SU-DHL-6 (cell line): ENCODE measurements at regions not wholly inside any gene's neighbourhood (a gene's known extent, or its start where the extent isn't known, plus 50 kb on each side); places are given as distances from the start of the nearest gene placed in this dataset.

ENCODE experiments used
- H2AFZ ChIP-seq: fragments of 200-600 bp; sonication (generic); 2 replicates; pipeline ENCODE4 v1.6.1; 2014; ENCODE audit warnings: low read depth, mild to moderate bottlenecking, moderate library complexity, mixed read lengths, antibody characterized with exemption, low read length; ENCODE audit not compliant: severe bottlenecking
- H3F3A ChIP-seq: fragments of 200-600 bp; shearing (Covaris generic); 2 replicates; pipeline ENCODE4 v1.6.0; 2016; ENCODE audit warnings: antibody characterized with exemption, mild to moderate bottlenecking; ENCODE audit not compliant: insufficient read depth
- H3K27ac ChIP-seq: fragments of 200-600 bp; sonication (generic); 2 replicates; pipeline ENCODE4 v1.5.1; 2016; ENCODE audit warnings: low read depth, mild to moderate bottlenecking, low read length, moderate library complexity, mixed read lengths
- H3K27me3 ChIP-seq: fragments of 200-600 bp; sonication (generic), shearing (Covaris generic); 2 replicates; pipeline ENCODE4 v1.6.0; 2014; ENCODE audit warnings: mild to moderate bottlenecking, low read length
- H3K36me3 ChIP-seq: fragments of 200-600 bp; sonication (generic); 2 replicates; pipeline ENCODE4 v1.6.1; 2014; ENCODE audit warnings: mild to moderate bottlenecking, low read length, mixed read lengths
- H3K4me2 ChIP-seq: fragments of 300-600, 200-600 bp; shearing (Covaris generic), sonication (generic); 2 replicates; pipeline ENCODE4 v1.6.0; 2014; ENCODE audit warnings: low read length, low read depth, mild to moderate bottlenecking; ENCODE audit not compliant: poor library complexity, severe bottlenecking
- H3K4me3 ChIP-seq: fragments of 200-600 bp; sonication (generic); 2 replicates; pipeline ENCODE4 v1.5.1; 2014; ENCODE audit warnings: antibody characterized with exemption, low read length, mild to moderate bottlenecking, mixed read lengths; ENCODE audit not compliant: insufficient read depth, poor library complexity, severe bottlenecking
- H3K79me2 ChIP-seq: fragments of 200-600 bp; sonication (generic); 2 replicates; pipeline ENCODE4 v1.6.1; 2014; ENCODE audit warnings: mild to moderate bottlenecking, low read length, moderate library complexity; ENCODE audit not compliant: insufficient read depth
- H3K9ac ChIP-seq: fragments of 200-600 bp; sonication (generic); 2 replicates; pipeline ENCODE4 v1.7.0; 2014; ENCODE audit warnings: mild to moderate bottlenecking, low read length
- H3K9me2 ChIP-seq: fragments of 200-600 bp; sonication (generic); replicated peaks from 2 replicates; pipeline ENCODE4 v1.6.1; 2014; ENCODE audit warnings: low read length; ENCODE audit not compliant: insufficient read depth
- H3K9me3 ChIP-seq: fragments of 200-600 bp; sonication (generic); 2 replicates; pipeline ENCODE4 v1.6.1; 2014; ENCODE audit warnings: low read length, mixed read lengths; ENCODE audit not compliant: insufficient read depth
- H4K20me1 ChIP-seq: fragments of 200-600 bp; sonication (generic); 2 replicates; pipeline ENCODE4 v1.6.1; 2014; ENCODE audit warnings: low read depth, mild to moderate bottlenecking, antibody characterized with exemption, low read length, moderate library complexity, mixed read lengths
- CTCF ChIP-seq: fragments of 200-600 bp; sonication (generic); IDR thresholded peaks from one replicate; pipeline ENCODE4 v1.5.1; 2017; ENCODE audit warnings: antibody characterized with exemption, mild to moderate bottlenecking, low read length, moderate library complexity; ENCODE audit not compliant: insufficient read depth, poor library complexity, severe bottlenecking
- EZH2phosphoT487 ChIP-seq: fragments of 200-600 bp; sonication (generic), shearing (Covaris generic); conservative IDR thresholded peaks from 2 replicates; pipeline ENCODE4 v1.6.1; 2018; ENCODE audit warnings: mild to moderate bottlenecking, antibody characterized with exemption, low read length, moderate library complexity, mixed read lengths

GRCh38 chr2:145655165-145655765, 1135.3 kb upstream of the ZEB2 start:
- Histone ChIP-seq H3K9me2 (no peaks in the 10 kb centered on the region), H3K79me2 (no peaks in the 10 kb centered on the region), H3K27ac (no peak overlapping the region), H3K4me3 (no peak overlapping the region), H3K9me3 (no peaks in the 10 kb centered on the region), H3K27me3 (no peaks in the 10 kb centered on the region), H4K20me1 (no peaks in the 10 kb centered on the region), H2AFZ (no peak overlapping the region), H3F3A (no peaks in the 10 kb centered on the region), H3K4me2 (no peak overlapping the region), H3K36me3 (no peaks in the 10 kb centered on the region), H3K9ac (no peak overlapping the region)
- TF ChIP-seq CTCF (no peak), EZH2phosphoT487 (no peak)

- Histone ChIP-seq H3K4me3 (no peak overlapping the region), H3K4me2 (no peak overlapping the region), H3F3A (no peaks in the 10 kb centered on the region), H2AFZ (no peak overlapping the region), H3K9me2 (no peaks in the 10 kb centered on the region), H4K20me1 (no peaks in the 10 kb centered on the region), H3K9me3 (no peaks in the 10 kb centered on the region), H3K36me3 (no peaks in the 10 kb centered on the region), H3K9ac (no peak overlapping the region), H3K27ac (no peak overlapping the region), H3K27me3 (no peaks in the 10 kb centered on the region), H3K79me2 (no peaks in the 10 kb centered on the region)
- TF ChIP-seq CTCF (no peak), EZH2phosphoT487 (no peak)
These were observed 1134.8 kb upstream of the ZEB2 start for GRCh38 chr2:145654746-145655145.

- Histone ChIP-seq H2AFZ (no peak overlapping the region), H3K4me3 (no peak overlapping the region), H3K27me3 (no peaks in the 10 kb centered on the region), H3K9me2 (no peaks in the 10 kb centered on the region), H3K27ac (no peak overlapping the region), H3F3A (no peaks in the 10 kb centered on the region), H3K4me2 (no peak overlapping the region), H3K9ac (no peak overlapping the region), H3K36me3 (no peaks in the 10 kb centered on the region), H3K9me3 (no peaks in the 10 kb centered on the region), H4K20me1 (no peaks in the 10 kb centered on the region), H3K79me2 (no peaks in the 10 kb centered on the region)
- no peak for TF ChIP-seq EZH2phosphoT487
- TF ChIP-seq CTCF: no peak
These were observed 1134.2 kb upstream of the ZEB2 start for GRCh38 chr2:145654156-145654555.

- Histone ChIP-seq H3K9ac (no peak overlapping the region), H3K4me2 (no peak overlapping the region), H3K36me3 (no peaks in the 10 kb centered on the region), H2AFZ (peak overlapping the region; percentile 22), H3K9me3 (no peaks in the 10 kb centered on the region), H3K27ac (no peak overlapping the region), H3K27me3 (no peaks in the 10 kb centered on the region), H3K79me2 (no peaks in the 10 kb centered on the region), H4K20me1 (no peaks in the 10 kb centered on the region), H3K4me3 (no peak overlapping the region), H3F3A (no peaks in the 10 kb centered on the region), H3K9me2 (no peaks in the 10 kb centered on the region)
- TF ChIP-seq EZH2phosphoT487 (no peak), CTCF (no peak)
These were observed 1133.6 kb upstream of the ZEB2 start for GRCh38 chr2:145653553-145653952.
